ENCODE measurements at regions not wholly inside any gene's neighbourhood (a gene's known extent, or its start where the extent isn't known, plus 50 kb on each side); places are given as distances from the start of the nearest gene placed in this dataset.
A peak's percentile ranks its signal among the peaks of the same experiment; 100 is the strongest.

DNA sequence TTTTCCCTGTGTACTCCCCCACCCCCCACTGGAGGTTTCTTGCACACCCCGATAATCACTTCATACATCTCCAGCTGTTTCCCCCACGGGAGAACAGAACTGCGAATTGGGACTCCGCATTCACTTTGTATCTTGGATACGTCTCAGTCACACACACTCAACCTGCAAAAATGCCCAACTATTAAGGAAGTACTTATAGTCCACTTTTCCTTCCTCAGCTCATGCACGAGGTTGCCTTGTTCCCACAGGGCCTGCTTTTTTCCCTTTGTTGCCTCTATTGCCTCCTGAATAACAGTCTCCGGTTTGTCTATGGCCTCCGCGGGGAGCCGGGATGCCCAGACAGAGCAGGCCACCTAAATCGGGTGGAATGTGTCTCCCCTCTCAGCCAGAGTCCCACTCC, 282.3 kb downstream of the PYDC2 start:
- Mint-ChIP-seq H3K27ac (peak overlapping the region; percentile 56), H3K27me3 (no peaks in the 10 kb centered on the region), H3K4me1 (ENCODE audit: low read depth) (no peaks in the 10 kb centered on the region), H3K9me3 (ENCODE audit: low read depth) (peaks cover 22% of the 10 kb centered on the region), H3K4me3 (ENCODE audit: low read depth) (no peak overlapping the region), H3K36me3 (ENCODE audit: insufficient read depth) (peaks cover 2% of the 10 kb centered on the region)
- no peak for TF ChIP-seq CTCF (IDR thresholded peaks at IDR 0.05; ENCODE audit: unreplicated experiment)
- no peak for DNase-seq (ENCODE audit: low spot score, unreplicated experiment)

DNA sequence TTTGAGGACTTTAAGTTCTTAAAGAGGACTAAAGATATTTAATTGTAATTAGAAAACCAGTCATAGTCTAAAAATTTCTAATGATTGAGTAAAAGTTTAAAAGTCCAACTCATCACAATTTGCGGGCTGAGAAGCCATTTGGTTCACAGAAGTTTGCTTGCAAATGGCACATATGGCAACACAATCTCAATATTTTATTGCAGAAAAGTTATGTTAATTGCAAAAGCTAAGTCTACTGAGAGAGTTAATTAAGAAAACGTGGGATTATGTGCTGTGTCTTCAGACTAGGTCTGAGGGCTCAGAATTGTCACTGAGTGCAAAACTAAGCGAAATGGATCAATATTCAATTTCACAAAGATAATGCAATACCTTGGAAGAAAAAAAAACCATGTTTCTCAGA, 289.7 kb downstream of the PYDC2 start:
- Mint-ChIP-seq H3K9me3 (ENCODE audit: low read depth) (no peaks in the 10 kb centered on the region), H3K36me3 (ENCODE audit: insufficient read depth) (no peaks in the 10 kb centered on the region), H3K4me3 (ENCODE audit: low read depth) (no peak overlapping the region), H3K27ac (no peak overlapping the region), H3K27me3 (no peaks in the 10 kb centered on the region), H3K4me1 (ENCODE audit: low read depth) (no peaks in the 10 kb centered on the region)
- DNase-seq (ENCODE audit: low spot score, unreplicated experiment): no peak
- TF ChIP-seq CTCF (IDR thresholded peaks at IDR 0.05; ENCODE audit: unreplicated experiment): no peak

DNA sequence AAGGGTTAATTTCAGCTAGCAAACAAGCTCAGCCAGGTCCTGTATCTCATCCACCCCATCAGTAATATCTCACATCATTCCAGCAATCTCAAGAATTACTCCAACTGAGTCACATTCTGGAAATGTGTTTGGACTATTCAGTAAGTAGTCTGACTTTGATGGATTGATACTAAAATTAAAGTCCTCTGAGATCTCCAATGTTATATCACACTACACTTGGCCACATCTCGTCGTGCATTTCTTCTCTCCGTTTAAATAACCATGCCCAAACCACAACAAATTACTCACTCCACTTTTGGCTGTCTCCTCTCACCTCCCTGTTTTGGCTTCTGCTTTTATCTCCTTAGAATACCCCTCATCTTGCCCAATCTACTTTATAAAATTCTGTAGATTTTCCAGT, 292.2 kb downstream of the PYDC2 start:
- Mint-ChIP-seq H3K27ac (no peak overlapping the region), H3K4me1 (ENCODE audit: low read depth) (no peaks in the 10 kb centered on the region), H3K27me3 (no peaks in the 10 kb centered on the region)

GRCh38 chr3:191761906-191762305, 300.9 kb downstream of the PYDC2 start:
- no peak overlapping the region for H3K27ac Mint-ChIP-seq

More for the DNA sequence above, 292.2 kb downstream of the PYDC2 start:
- no peaks in the 10 kb centered on the region for H3K9me3 Mint-ChIP-seq (ENCODE audit: low read depth)
- TF ChIP-seq CTCF (IDR thresholded peaks at IDR 0.05; ENCODE audit: unreplicated experiment): no peak
- H3K36me3 Mint-ChIP-seq (ENCODE audit: insufficient read depth): no peaks in the 10 kb centered on the region
- no peak overlapping the region for H3K4me3 Mint-ChIP-seq (ENCODE audit: low read depth)
- DNase-seq (ENCODE audit: low spot score, unreplicated experiment): no peak

DNA sequence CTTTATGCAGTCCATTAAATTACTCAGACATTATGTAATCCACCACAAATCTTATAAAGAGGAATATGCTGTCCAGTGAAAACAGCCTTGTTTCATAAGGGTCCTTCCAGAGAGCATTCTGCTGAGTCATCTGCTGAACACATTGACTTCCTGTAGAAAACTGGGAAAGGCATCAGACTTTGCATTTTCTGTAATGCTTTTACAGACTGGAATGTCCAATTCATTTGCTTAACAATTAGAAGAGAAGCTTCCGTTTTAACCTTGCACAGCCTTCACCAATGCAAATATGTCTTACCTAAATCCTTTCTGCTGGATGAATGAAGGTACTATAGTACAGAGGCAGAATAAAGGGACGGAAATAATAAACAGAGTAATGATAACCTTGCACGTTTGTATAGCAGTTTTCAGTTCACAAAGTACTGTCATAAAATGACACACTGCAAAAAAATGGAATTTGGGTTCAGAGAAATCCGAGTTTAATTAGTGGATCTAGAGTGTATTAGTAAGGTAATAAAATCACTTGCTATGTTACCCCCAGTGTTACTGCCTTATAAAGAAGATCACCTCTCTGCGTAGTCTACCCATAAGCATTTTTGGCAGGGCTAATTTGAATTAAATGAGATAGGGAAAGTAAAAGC, 301.5 kb downstream of the PYDC2 start:
- Mint-ChIP-seq H3K4me1 (ENCODE audit: low read depth) (peaks cover 2% of the 10 kb centered on the region), H3K9me3 (ENCODE audit: low read depth) (peaks cover 2% of the 10 kb centered on the region), H3K27ac (no peak overlapping the region), H3K36me3 (ENCODE audit: insufficient read depth) (no peaks in the 10 kb centered on the region), H3K27me3 (no peaks in the 10 kb centered on the region), H3K4me3 (ENCODE audit: low read depth) (no peak overlapping the region)
- no peak for DNase-seq (ENCODE audit: low spot score, unreplicated experiment)
- TF ChIP-seq CTCF (IDR thresholded peaks at IDR 0.05; ENCODE audit: unreplicated experiment): no peak

More at GRCh38 chr3:191761906-191762305, 300.9 kb downstream of the PYDC2 start:
- DNase-seq (ENCODE audit: low spot score, unreplicated experiment): no peak
- Mint-ChIP-seq H3K36me3 (ENCODE audit: insufficient read depth) (no peaks in the 10 kb centered on the region), H3K4me1 (ENCODE audit: low read depth) (peaks cover 2% of the 10 kb centered on the region), H3K27me3 (no peaks in the 10 kb centered on the region), H3K9me3 (ENCODE audit: low read depth) (no peaks in the 10 kb centered on the region), H3K4me3 (ENCODE audit: low read depth) (no peak overlapping the region)
- TF ChIP-seq CTCF (IDR thresholded peaks at IDR 0.05; ENCODE audit: unreplicated experiment): no peak
